ENCODE measurements at regions not wholly inside any gene's neighbourhood (a gene's known extent, or its start where the extent isn't known, plus 50 kb on each side); places are given as distances from the start of the nearest gene placed in this dataset.

DNA sequence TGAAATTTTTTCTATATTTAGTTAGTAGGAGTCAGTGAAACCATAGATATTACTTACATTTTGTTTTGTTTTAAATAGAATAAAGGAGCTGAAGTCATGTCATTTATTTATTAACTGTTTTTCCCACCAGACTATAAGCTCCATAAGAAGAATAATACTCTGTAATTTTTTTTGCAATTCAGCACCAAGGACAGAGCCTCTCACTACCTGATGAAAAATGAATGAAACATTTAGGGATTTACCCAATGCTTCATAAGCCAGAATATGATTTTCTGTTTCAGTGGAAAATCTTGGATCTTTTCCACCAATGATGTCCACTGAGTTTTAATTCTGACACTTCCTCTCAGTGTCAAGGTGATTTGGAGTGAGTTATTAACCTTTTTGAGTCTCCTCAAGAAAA lies 624.9 kb upstream of the GRAMD2B start:
- TF ChIP-seq POLR2A (IDR thresholded peaks at IDR 0.05) = no peak
- no peak for TF ChIP-seq POLR2AphosphoS5 (IDR thresholded peaks at IDR 0.05)
- TF ChIP-seq, protein P1, sequence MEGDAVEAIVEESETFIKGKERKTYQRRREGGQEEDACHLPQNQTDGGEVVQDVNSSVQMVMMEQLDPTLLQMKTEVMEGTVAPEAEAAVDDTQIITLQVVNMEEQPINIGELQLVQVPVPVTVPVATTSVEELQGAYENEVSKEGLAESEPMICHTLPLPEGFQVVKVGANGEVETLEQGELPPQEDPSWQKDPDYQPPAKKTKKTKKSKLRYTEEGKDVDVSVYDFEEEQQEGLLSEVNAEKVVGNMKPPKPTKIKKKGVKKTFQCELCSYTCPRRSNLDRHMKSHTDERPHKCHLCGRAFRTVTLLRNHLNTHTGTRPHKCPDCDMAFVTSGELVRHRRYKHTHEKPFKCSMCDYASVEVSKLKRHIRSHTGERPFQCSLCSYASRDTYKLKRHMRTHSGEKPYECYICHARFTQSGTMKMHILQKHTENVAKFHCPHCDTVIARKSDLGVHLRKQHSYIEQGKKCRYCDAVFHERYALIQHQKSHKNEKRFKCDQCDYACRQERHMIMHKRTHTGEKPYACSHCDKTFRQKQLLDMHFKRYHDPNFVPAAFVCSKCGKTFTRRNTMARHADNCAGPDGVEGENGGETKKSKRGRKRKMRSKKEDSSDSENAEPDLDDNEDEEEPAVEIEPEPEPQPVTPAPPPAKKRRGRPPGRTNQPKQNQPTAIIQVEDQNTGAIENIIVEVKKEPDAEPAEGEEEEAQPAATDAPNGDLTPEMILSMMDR (IDR thresholded peaks at IDR 0.05) = no peak

Measured in sigmoid colon (tissue), 4 donors.